Inflammatory macrophage treated with lipopolysaccharide for 1 hour (primary cell): ENCODE measurements at regions not wholly inside any gene's neighbourhood (a gene's known extent, or its start where the extent isn't known, plus 50 kb on each side); places are given as distances from the start of the nearest gene placed in this dataset.
"Not testable (repeated sequence)": the region's sequence is repeated elsewhere in the genome, so short reads cannot be mapped to it uniquely, and the experiment has no call there.

ENCODE experiments used
- DNase-seq, 2 donors: peaks; one replicate each; pipeline ENCODE4 v3.0.0-alpha.2; 2020 to 2022

DNA sequence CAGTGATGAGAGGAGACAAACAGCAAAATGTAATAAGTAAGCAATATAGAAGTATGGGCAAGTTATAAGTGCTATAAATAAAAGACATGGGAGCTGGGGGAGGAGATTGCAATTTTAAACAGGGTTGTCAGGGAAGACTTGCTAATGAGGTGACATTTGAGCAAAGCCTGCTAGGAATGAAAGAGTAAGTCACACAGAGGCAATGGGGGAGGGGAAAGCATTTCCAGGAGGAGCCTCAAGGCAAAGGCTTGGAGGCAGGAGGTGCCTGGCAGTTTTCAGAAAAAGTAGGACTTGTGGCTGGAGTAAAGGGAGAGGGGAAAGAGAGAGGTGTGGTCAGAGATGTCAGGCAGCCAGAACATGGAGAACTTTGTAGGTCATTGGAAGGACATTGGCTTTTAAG lies 124.4 kb upstream of the NMUR2 start:
- no peak for DNase-seq

DNA sequence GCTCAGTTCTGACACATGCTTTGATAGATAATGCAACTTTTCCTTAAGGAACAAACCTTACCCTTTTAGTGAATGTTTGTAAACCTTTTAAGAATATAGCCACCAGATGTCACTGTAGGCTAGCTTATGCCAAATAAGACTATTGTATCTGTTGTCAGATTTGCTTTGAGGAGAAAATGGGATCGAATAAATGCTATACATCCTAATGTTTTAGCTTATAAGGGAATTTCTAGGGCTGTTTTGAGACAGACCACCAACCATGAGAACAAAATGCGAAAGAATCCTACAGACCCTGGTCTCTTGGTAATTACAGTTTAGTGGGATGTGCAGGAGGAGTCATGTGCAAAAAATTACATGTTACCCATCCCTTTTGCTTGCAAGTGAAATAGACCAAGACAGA lies 127.6 kb upstream of the NMUR2 start:
- peak; percentile 11 to 63 for DNase-seq

DNA sequence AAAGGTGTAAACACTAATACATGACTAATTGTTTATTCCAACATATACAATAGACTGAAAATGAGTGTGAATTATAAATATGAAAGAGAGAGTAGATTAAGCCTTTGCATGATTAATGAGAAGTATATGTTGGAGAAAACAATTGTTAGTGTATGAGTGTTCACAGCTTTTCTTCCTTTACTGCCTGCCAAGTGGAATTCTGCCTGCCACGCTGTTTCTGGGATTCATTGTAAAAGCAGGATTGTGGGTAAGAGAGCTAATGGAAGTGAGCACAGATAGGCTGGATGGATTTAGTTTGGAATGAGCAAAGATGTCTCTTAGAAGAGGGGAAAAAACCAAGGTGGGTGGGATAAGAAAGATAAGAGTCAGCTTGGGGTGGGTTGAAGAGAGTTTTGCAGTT lies 129.6 kb upstream of the NMUR2 start:
- DNase-seq = no peak

DNA sequence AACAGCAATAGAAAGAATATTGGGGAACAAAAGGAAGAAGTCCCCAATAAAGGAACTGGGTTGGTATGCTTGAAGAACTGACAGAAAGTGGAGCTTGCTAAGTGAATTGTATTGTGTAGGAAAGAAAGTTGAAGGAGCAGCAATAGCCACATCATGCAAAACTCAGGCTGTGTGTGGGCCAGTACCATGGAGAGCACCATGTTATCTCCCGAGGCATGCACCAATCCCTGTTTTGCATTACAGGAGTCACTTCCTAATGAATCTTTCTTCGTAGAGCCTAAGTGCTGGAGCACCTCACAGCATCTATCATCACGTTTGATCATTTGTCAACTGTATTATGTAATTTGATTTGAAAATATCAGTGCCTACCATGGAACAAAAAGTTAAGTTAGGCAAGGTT lies 137.7 kb upstream of the NMUR2 start:
- no peak for DNase-seq

DNA sequence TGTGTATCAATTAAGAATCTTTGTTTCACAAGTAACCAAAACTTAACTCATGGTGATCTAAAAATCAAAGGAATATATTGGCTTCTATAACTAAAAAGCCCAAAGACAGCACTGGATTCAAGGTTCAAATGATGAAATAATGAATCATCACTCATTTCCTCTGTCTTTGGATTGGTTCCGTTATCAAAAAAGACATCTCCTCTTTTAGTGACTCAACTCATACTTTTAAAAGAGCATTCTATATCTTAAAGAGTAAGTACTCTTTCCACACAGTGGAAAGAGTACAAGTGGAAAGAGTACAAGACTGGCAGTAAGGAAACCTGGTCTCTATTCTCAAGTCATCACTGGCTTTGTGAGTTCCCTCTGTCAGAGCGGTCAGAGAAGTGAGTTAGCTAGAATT lies 141.4 kb upstream of the NMUR2 start:
- DNase-seq = no peak

DNA sequence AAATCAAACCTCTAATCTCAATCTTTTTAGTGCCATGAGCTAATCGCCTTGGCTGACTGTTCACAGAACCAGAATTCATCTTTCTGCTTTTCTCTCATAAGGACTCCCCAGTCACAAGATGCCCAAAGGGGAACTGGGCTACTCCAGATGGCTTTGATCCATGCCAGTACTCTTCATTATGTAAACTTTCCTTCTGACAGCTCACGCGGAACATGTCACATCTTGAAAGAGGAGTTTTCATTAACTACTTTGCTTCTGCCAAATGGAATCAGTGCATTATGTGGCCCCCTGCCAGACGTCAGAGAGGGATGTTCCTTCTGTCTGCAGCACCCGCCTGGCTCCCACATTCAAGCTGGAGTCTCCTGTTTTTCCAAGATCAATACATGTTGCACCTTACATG lies 142.1 kb upstream of the NMUR2 start:
- no peak for DNase-seq

DNA sequence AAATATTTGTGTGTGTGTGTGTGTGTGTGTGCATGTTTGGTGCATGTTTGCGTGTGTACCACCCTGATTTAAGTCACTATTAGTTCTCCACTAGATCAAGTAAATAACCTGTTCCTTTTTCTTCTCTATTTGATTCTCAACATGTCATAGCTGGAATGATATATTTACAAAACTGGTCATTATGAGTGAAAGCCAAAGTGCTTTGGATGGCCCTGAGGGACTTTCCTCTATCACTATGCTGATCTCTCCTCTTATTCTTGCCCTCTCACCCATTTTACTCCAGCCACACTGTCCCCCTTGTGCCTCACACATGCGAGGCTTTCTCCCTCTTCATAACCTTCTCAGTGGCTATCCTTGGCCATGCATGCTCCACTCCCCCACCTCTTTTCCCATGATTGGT lies 144.6 kb upstream of the NMUR2 start:
- DNase-seq = no peak

DNA sequence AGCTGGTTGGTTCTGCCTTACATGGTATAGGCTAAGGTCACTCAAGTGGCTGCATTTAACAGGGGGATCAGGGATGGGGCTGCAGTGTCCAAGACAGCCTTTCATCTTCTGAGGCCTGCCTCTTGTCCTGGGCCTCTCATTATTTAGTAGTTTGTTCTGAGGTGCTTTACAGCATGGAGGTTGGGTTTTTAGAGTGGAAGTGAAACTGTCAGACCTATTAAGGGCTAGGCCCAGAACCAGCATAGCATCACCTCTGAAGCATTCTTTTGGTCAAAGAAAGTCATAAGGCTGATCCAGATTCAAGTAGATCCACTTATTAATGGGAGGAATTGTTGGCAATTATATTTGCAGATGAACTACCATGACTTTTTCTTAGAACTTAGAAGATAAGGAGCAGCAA lies 146.0 kb upstream of the NMUR2 start:
- DNase-seq = no peak

DNA sequence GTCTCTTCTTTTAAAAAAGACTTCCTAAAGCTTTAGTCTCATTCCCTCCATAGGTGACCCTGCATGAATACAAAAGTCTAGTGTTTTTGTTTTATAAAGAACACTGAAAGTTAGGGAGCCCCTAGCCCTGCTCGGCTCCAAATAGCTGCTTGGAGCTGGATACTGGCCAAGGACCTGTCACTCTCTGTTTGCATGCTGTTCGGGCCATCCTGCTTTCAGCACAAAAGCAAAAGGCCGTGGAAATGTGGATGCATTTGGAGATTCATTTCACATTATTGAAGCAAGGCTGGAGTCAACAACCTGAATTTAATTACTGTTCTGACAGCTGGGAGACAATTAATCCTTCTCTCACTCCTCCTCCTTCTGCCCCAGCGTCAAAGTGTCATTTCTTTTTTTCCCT lies 151.7 kb upstream of the NMUR2 start:
- DNase-seq = no peak

DNA sequence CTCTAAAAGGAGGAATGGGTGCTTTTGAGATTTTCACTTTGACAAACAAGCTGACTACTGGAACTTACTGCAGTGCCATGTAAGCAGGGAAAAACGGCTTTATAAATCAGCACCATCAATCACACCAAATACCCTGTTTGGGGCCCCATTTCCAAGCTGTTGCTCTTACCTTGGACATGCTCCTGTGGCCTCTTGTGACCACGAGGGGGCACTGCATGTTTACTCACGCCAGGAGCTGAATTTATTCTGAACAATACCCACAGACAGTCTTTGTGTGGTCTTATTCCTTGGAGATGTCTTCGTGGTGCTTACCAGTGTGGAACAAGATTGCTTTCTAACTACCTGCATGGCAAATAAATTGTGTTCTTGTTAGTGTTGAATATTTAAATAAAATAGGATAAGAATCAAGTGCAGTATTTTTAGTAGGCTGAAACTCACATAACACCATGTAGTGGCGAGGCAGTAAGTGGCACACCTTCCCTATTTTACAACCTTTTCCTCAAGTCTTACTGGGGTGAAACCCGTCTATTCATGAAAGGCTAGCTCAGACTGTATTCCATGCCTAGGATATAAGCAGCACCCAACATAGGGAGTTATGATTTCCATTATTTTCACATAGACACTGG lies 155.5 kb upstream of the NMUR2 start:
- peak; percentile 10 to 36 for DNase-seq

DNA sequence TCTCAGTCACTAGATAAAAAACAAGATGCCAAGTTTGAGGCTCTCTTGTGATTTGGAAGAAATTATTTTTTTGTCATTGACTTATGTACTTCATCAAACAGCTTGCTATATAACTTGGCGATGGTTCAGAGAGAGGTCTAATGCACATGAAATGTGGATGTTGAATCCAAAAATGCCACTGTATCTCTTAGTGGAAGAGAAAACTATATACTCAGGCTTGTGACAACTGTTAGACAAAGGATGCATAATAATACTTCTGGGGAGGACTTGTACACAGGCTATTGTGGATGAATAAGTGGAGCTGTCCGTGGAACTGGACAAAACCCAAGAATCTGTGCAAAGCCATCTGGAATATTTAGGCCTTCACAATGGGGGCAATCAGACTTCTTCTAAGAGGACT lies 162.9 kb upstream of the NMUR2 start:
- no peak for DNase-seq

DNA sequence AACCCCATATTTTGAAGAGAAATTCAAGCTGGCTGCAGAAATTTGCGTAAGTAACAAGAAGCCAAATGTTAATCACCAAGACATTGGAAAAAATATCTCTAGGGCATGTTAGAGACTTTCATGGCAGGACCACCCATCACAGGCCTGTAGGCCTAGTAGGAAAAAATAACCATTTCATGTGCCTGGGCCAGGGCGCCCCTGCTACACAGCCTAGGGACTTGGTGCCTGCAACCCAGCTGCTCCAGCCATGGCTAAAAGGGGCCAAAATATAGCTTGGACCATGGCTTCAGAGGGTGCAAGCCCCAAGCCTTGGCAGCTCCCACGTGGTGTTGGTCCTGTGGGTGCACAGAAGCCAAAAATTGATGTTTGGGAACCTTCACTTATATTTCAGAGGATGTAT lies 167.7 kb upstream of the NMUR2 start:
- DNase-seq = no peak

DNA sequence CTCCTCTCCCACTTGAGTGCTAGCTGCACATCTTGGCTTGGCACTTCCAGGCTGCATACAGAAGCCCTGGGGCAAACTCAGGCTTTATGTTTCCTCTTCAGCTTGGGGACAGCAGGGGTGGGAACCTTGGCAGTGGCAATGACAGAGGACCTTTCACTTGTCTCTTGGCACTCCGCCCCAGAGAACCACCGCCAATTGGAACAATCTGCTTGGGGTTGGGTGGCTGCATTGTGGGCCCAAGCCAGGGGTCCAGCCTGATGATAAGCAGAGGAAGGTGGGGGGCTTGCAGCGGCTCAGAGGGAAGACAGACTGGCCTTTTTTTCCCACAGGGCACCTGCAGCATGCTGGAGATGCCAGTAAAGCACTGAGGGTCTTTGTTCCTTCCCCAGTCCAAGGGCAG lies 179.0 kb upstream of the NMUR2 start:
- no peak for DNase-seq

DNA sequence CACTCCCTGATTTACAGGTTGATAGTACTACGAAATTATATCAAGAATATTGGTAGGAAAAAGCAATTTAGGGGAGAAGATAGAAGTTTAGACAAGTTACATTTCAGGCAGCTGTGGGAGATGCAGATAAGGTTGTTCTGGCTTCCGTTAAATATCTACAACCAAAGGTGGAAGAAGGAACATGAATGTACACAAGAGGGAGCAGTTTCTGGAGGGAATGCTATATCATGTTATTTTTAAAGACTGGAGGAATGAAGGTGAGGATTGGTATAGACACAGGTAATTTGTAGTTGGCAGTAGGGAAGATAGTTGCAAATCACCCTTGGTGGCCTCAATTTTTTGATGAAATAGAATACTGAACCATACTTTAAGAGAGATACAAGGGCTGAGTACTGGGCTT lies 187.3 kb upstream of the NMUR2 start:
- no peak for DNase-seq

DNA sequence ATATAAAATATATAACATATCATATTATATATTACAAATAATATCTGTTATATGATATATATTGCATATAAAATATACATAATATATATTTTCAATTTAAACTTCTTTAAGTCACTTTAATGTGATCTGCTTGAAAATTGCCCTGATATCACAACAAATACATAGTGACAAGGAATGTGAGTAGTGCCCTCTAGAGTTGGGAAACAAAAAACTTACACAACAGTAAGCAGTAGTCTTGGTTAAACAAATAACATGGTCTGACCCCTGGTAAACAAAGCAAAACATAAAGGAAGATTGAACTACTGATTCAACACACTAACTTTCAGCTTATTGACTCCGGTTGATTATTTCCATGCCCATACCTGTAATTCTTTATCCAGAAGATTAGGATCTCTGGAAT lies 188.3 kb upstream of the NMUR2 start:
- DNase-seq = no peak

DNA sequence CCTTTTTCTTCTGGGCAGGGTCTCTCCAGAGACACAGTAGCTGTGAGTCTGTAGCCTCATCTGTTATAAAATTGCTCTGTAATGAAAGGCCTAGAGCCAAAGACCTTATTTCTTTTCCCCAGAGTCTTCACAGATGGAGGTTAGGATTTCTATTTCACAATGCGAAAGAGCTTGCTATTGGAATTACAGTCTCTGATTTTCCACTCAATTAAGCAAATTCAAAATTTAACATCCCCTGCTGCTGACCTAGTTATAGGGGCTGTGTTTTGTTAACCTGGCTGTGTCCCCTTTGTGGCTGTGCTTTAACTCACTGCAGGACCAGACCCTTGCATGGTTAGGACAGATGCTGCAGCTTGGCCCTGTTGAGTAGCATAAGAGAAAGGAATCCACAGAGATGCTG lies 190.3 kb upstream of the NMUR2 start:
- no peak for DNase-seq

DNA sequence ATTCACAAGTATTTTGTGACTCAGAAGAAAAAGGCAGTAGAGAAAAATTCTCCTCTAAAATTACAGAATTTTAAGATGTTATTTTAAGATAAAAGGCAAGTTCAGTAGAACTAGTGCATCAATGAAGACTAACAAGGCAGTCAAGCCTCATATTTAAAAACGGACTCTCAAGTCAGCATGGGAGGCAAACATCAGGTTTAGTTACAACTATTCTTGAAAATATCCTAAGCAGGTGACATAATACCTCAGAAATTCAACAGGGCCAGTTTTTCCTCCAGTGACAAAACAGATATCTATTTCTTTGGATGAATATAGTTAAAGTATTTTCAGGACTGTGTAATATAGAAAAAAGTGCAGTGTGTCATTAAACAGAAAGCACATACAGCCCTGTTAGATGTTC lies 194.0 kb upstream of the NMUR2 start:
- DNase-seq = no peak

DNA sequence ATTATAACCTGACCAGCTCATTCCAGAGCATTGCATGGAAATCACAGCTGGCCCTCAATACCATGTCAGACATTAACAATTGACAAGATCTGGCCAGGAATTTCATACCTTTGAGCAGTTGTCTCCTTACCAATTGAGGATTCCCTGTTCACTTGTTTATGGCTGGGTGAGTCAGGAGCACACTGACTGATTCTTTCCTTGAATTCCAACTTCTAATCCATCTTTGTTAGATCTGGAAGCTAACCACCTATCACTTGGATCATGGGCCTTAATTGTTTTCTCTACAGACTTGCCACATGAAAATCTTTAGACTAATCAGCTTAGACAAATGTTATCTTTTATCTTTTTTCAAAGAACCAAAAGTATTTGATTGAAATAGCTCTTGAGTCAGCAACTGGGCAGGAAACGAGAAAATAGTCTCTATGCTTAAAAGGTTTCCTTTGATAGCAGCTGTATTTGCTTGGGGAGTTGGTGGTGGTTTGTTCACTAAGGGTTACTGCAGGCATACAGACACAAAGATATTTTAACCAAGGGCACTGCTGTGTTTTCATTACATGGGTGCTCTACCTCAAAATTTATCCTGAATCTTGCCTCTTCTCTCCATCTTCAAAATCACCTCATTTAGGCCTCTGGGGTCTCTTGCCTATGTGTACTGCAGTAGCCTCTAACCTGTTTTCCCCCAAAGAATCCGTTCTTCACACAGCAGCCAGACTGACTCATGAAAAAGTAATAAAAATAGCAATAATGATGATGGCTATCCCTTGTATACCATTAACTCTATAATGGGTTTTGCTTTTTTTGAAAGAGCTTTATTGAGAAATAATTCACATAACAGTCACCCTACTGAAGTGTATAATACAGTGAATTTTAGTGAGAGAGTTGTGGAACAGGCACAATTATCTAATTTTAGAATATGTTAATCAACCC lies 197.0 kb upstream of the NMUR2 start:
- no peak for DNase-seq

DNA sequence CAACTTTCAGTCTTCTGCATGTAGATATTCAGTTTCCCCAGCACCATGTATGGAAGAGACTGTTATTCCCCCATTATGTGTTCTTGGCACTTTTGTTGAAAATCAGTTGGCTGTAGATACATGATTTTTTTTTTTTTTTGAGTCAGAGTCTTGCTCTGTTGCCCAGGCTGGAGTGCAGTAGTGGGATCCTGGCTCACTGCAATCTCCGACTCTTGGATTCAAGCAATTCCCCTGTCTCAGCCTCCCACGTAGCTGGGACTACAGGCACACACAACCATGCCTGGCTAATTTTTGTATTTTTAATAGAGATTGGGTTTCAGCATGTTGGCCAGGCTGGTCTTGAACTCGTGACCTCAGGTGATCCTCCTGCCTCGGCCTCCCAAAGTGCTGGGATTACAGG lies 201.0 kb upstream of the NMUR2 start:
- DNase-seq = not testable (repeated sequence)

DNA sequence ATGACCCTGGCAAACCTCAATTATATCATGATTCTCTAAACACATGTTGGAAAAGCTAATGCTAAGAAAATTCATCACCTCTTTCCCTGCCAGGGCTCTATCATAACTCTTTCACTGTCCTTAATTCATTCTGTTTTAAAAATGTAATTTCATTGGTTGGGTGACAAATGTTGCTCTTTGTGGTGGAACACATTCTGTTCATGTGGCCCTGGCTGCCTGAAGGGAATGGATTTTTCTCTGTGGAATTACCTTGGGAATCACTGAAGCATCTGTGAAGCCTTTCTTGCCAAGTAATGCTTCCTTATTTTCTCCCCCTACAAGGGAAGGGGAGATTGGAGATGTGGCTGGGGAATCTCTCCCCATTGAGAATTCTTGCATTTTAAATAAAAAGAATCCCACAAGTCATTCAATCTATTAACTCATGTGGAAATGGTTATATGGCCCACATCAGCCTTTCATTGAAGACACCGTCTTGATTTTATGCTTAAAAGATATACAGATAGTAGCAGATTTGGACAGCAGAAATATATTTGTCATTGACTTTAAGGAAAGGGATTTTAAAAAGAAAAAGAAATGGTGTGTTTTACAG lies 201.8 kb upstream of the NMUR2 start:
- no peak for DNase-seq

DNA sequence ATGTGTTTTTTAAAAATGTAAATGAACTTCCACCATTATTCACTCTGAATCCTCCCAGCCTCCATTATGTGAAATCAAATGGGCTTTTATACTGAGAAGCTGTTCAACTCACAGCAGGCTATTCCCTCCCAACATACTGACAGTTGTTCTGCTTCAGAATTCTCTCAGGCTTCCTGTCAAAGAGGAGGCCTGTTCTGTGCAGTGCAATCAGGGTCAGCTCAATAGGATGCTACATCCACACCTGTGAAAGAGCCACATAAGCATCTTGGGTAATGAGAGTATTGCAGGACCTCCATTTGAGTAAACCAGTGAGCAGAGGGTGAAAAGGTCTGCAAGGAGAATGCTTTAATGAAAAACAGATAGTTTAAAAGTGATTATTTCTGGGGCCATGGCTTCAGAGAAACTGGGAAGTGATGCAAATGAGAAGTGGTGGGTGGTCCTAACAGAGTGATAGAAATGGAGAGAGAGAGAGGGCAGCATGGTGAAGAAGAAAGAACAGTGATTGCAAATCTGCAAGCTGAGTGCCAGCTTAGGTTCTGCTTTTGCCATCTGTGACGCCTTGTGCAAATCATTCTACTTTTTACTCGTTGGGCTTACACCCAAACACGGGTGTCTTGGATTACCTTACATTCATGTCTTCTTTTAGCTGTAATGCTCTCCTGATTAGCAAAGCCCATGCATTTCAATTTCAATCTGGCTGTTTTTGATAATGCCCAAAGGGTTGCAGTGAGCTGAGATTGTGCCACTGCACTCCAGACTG lies 202.5 kb upstream of the NMUR2 start:
- no peak for DNase-seq

DNA sequence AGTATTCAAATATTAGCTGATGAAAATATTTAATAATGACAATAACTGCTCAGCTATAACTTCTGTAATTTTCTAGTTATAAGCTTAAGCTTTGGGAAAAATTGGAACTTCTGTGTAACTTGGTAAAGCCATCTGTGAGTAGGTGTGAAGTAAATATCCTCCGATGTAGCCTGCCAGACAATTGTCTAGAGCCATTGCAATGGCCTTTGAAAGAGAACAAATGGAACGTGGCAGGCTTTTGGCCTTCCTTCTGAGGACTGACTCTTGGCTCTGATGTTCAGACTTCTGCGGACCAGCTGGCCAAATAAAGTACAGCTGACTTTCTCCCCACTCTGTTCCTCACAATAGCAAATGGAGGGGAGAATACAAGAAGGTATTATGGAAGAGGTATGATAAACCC lies 203.4 kb upstream of the NMUR2 start:
- DNase-seq = no peak

DNA sequence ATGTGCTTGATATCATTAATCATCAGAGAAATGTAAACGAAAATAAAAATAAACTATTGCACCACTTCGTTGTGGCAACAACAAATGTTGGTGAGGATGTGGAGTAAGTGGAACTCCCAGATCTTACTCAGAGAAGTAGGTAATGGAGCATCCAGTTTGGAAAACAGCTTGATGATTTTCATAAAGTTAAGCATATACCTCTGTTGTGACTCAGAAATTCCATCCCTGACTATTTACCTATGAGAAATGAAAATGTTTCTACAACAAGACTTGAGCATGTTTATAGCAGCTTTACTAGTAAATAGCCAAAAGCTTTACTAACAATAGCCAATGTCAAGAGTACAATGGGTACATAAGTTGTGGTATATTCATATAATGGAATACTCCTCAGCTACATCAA lies 214.7 kb upstream of the NMUR2 start:
- no peak for DNase-seq

DNA sequence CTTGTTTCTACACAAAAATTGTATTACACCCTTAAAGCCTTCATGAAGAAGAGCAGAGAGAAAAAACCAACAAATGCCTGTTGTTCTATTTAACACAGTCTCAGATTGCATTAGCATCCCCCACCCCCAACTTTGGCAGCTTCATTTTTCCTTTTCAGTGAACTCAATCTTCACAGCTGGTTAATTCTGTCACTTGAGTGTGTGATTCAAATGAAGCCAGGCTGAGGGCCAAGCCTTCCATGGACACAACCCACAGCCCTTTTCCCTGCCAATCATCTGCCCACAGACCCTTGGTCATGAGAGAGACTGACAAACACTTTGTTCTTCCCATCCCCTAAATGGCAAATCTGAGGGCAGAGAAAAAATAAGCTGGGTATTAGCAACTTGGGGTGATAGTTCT lies 217.5 kb upstream of the NMUR2 start:
- no peak for DNase-seq
